Smooth muscle cell (in vitro differentiated cells): ENCODE measurements at regions not wholly inside any gene's neighbourhood (a gene's known extent, or its start where the extent isn't known, plus 50 kb on each side); places are given as distances from the start of the nearest gene placed in this dataset.
A peak's percentile ranks its signal among the peaks of the same experiment; 100 is the strongest.

Experiments
- DNase-seq: peaks from one replicate; lab custom pipeline; 2025; ENCODE audit not compliant: unreplicated experiment; lab: John Stamatoyannopoulos, UW
- H2AFZ ChIP-seq: fragments of 200-600 bp; sonication (generic); 2 replicates; pipeline ENCODE4 v1.6.0; 2016; ENCODE audit warnings: antibody characterized with exemption, low read depth, mild to moderate bottlenecking
- H3F3A ChIP-seq: fragments of 200-600 bp; sonication (generic); 2 replicates; pipeline ENCODE4 v1.6.0; 2017; ENCODE audit warnings: antibody characterized with exemption, low read depth
- H3K27ac ChIP-seq: fragments of 200-600 bp; sonication (generic); 2 replicates; pipeline ENCODE4 v1.5.1; 2016; ENCODE audit warnings: low read depth, mild to moderate bottlenecking
- H3K27me3 ChIP-seq: fragments of 200-600 bp; sonication (generic); 2 replicates; pipeline ENCODE4 v1.6.1; 2016; ENCODE audit warnings: low read depth, mild to moderate bottlenecking
- H3K36me3 ChIP-seq: fragments of 200-600 bp; sonication (generic); 2 replicates; pipeline ENCODE4 v1.5.1; 2016; ENCODE audit warnings: low read depth
- H3K4me1 ChIP-seq: fragments of 200-600 bp; sonication (generic); 2 replicates; pipeline ENCODE4 v1.5.1; 2016; ENCODE audit warnings: low read depth
- H3K4me2 ChIP-seq: fragments of 200-600 bp; sonication (generic); 2 replicates; pipeline ENCODE4 v1.6.0; 2016; ENCODE audit warnings: mild to moderate bottlenecking
- H3K4me3 ChIP-seq: fragments of 200-600 bp; sonication (generic); 2 replicates; pipeline ENCODE4 v1.5.1; 2016; ENCODE audit warnings: mild to moderate bottlenecking
- H3K79me2 ChIP-seq: fragments of 200-600 bp; sonication (generic); 2 replicates; pipeline ENCODE4 v1.6.0; 2016; ENCODE audit warnings: low read depth, mild to moderate bottlenecking
- H3K9ac ChIP-seq: fragments of 200-600 bp; sonication (generic); 2 replicates; pipeline ENCODE4 v1.6.0; 2016; ENCODE audit warnings: low read depth
- H3K9me3 ChIP-seq: fragments of 200-600 bp; sonication (generic); replicated peaks from 2 replicates; pipeline ENCODE4 v1.5.1; 2016; ENCODE audit warnings: low read depth
- H4K20me1 ChIP-seq: fragments of 200-600 bp; sonication (generic); 2 replicates; pipeline ENCODE4 v1.6.0; 2016; ENCODE audit warnings: low read depth
- CTCF ChIP-seq: fragments of 200-600 bp; sonication (generic); IDR thresholded peaks from 2 replicates; pipeline ENCODE4 v1.5.1; 2017; ENCODE audit warnings: borderline replicate concordance, mild to moderate bottlenecking, antibody characterized with exemption; ENCODE audit not compliant: insufficient read depth, poor library complexity, severe bottlenecking
- WGBS: methylation state at CpG from one replicate; pipeline ENCODE4 v1.1.7; 2016; ENCODE audit warnings: low lambda C conversion rate; 5-methylcytosine and 5-hydroxymethylcytosine counted together

DNA sequence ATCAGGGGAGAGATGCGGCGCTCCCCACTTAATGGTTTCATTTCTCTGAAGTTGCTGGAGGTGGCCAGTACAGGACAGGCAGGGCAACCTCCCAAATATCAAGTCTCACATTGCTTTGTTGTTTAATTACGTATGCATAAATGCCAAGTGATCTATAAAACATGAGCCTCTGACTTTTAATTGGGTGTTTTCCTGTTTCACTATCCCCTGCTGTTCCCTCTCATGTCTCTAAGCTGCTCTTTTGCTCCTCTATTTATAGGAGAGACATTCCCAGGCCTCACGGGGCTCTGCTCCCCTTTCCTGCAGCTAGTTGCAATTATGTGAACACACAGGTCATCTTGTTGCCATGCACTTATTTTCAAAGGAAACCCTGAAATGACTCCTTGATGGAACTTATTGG is 1173.5 kb upstream of the GOT2 start:
- Histone ChIP-seq H3F3A (no peaks in the 10 kb centered on the region), H3K27me3 (no peaks in the 10 kb centered on the region), H2AFZ (no peak overlapping the region), H3K4me1 (no peaks in the 10 kb centered on the region), H3K9me3 (no peaks in the 10 kb centered on the region), H3K79me2 (no peaks in the 10 kb centered on the region), H3K27ac (no peak overlapping the region), H3K4me2 (no peak overlapping the region), H3K36me3 (no peaks in the 10 kb centered on the region), H4K20me1 (no peaks in the 10 kb centered on the region), H3K4me3 (no peak overlapping the region), H3K9ac (no peak overlapping the region)
- TF ChIP-seq CTCF, result no peak
- WGBS, result 80% methylated on average over 4 of the region's 4 CpGs
- DNase-seq, result no peak

DNA sequence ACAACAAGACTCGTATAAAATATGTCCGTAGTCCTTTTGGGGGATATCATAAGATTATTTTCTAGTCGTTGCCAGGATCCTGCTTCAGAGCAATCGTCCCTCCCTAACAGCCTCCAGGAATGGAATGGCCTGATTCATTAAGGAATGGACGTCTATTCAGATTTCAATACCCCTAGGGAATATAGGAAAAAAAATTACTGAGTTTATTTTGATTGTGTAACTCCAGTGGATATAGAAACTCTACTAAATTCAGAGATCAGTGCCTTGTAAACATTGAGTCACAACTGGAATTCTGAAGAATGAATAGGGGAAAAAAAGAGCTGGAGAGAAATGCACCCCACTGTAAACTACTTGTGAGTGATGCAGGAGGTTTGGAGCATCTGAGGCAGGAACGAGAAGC is 1171.5 kb upstream of the GOT2 start:
- TF ChIP-seq CTCF, result no peak
- Histone ChIP-seq H3K27me3 (no peaks in the 10 kb centered on the region), H3K4me2 (peak overlapping the region; percentile 5), H3K9me3 (no peaks in the 10 kb centered on the region), H3K4me1 (no peaks in the 10 kb centered on the region), H3K27ac (peak overlapping the region; percentile 57), H3F3A (no peaks in the 10 kb centered on the region), H3K4me3 (no peak overlapping the region), H3K9ac (no peak overlapping the region), H2AFZ (no peak overlapping the region), H4K20me1 (no peaks in the 10 kb centered on the region), H3K36me3 (no peaks in the 10 kb centered on the region), H3K79me2 (no peaks in the 10 kb centered on the region)
- WGBS, result 67% methylated on average over 6 of the region's 6 CpGs
- no peak for DNase-seq

DNA sequence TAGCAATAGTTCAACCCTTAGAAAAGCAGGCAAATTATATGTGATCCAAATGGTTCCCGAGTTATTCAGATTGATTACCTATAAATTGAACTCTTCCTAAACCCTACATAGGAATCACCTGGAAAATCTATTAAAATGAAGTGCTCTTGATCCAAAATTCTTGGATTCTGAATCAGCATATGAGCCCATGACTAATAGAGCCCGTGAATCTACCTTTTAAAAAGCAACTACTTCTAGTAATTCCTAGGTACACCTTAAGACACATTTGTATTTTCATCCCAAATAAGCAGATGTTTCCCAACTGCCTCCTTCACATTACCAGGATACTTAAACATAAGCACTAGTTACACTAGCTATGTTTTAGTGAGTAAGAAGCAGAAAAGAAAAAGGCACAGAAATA is 1171.0 kb upstream of the GOT2 start:
- Histone ChIP-seq H3K4me1 (no peaks in the 10 kb centered on the region), H3K4me3 (no peak overlapping the region), H3K9ac (no peak overlapping the region), H3K9me3 (no peaks in the 10 kb centered on the region), H3K27me3 (no peaks in the 10 kb centered on the region), H2AFZ (no peak overlapping the region), H3F3A (no peaks in the 10 kb centered on the region), H3K79me2 (no peaks in the 10 kb centered on the region), H3K4me2 (peak overlapping the region; percentile 5), H4K20me1 (no peaks in the 10 kb centered on the region), H3K27ac (peak overlapping the region; percentile 57), H3K36me3 (no peaks in the 10 kb centered on the region)
- DNase-seq, result no peak
- WGBS, result 86% methylated on average over 2 of the region's 2 CpGs
- no peak for TF ChIP-seq CTCF

DNA sequence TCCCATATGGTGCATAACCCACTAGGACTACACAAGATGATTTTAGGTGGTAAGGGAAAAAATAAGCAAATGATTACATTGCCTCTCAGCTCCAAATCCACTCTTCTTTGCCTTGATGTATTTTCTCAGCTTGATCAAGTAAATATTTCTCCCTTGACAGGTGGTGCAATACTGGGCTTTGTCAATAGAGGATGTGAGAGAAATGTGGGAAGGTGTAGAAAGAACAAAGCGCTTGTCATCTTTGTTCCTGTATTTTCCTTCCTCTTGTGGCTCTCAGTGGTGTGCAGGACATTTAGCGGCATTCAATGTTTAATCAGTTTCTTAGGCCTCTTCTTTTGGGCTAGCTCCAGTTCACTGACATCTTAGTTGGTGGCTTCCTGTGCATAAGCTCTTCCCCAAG is 1165.8 kb upstream of the GOT2 start:
- Histone ChIP-seq H2AFZ (no peak overlapping the region), H3K4me2 (no peak overlapping the region), H3K27me3 (no peaks in the 10 kb centered on the region), H3K9me3 (no peaks in the 10 kb centered on the region), H3K4me3 (no peak overlapping the region), H3K36me3 (no peaks in the 10 kb centered on the region), H3K79me2 (no peaks in the 10 kb centered on the region), H3K9ac (no peak overlapping the region), H3F3A (no peaks in the 10 kb centered on the region), H3K4me1 (no peaks in the 10 kb centered on the region), H3K27ac (no peak overlapping the region), H4K20me1 (no peaks in the 10 kb centered on the region)
- no peak for TF ChIP-seq CTCF
- DNase-seq, result no peak
- 98% methylated on average over 2 of the region's 2 CpGs for WGBS
